ENCODE measurements at regions not wholly inside any gene's neighbourhood (a gene's known extent, or its start where the extent isn't known, plus 50 kb on each side); places are given as distances from the start of the nearest gene placed in this dataset.

DNA sequence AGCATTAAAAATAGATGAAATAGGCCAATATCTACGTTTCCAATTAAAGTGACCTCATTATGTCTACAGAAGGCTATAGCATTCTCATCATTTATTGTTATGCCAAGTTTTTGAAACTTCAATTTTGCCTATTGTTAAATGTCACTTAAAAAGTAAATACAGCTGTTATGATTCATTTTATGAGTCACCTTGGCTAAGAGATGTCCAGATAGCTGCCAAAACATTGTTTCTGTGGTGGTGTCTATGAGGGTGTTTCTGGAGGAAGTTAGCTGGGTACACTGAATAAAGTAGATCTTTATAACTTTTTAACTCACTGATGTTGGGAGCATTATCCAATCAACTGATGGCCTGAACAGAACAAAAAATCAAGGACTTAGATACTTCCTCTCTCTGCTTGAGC lies 1209.7 kb upstream of the PCDH9 start:
- FAIRE-seq (no peak), ATAC-seq (no peak), DNase-seq (ENCODE audit: low read depth in 1 of 2, low spot score in 1 of 2) (peak in 1 of 2 experiments; percentile 3)
- no peak overlapping the region for H3K4me3 ChIP-seq
- H3K27ac ChIP-seq = no peak overlapping the region
- CTCF ChIA-PET = no interaction called here
- no peak for TF ChIP-seq FOSL2 (IDR thresholded peaks at IDR 0.05)
- TF ChIP-seq FOSL2 (CRISPR knock-in tag; IDR thresholded peaks at IDR 0.05) = peak; percentile 48; the same call in 1 of the 2 replicates
- no peak for TF ChIP-seq FOXS1 (CRISPR knock-in tag; IDR thresholded peaks at IDR 0.05)
- TF ChIP-seq JUNB (IDR thresholded peaks at IDR 0.05) = 0 out of 2 replicates have a peak, but pooled peaks have one; percentile 27
- H3K9me3 ChIP-seq = no peaks in the 10 kb centered on the region
- no peaks in the 10 kb centered on the region for H3K4me1 ChIP-seq
- no peak overlapping the region for H3K4me2 ChIP-seq
- POLR2A ChIA-PET = no interaction called here
- 2% methylated on average over 1 of the region's 1 CpG for WGBS (ENCODE audit: missing lambda C conversion rate)

DNA sequence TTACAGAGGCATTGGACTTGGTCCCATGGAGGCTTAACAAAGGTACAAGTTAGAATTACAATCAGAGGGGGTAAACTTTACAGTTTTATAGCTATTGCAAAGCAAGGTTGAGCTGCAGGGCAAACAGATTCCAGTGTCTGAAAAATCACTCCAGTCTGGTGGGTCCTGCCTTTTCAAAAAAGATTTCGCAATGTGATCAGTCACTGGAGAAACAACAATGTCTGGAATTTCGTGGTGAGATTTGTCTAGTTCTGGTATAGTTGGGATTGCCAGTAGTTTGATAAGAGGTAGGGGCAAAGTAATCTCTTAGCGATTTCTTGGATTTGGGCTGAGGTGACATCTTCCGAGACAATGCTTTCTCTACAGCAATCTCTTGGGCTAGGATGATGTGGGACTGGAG lies 1198.2 kb upstream of the PCDH9 start:
- no peak for FAIRE-seq
- Histone ChIP-seq H3K4me2 (no peak overlapping the region), H3K4me3 (no peak overlapping the region), H3K27ac (no peak overlapping the region), H3K9me3 (no peaks in the 10 kb centered on the region), H3K4me1 (no peaks in the 10 kb centered on the region)
- WGBS (ENCODE audit: missing lambda C conversion rate) = 41% methylated on average over 4 of the region's 4 CpGs
- POLR2A ChIA-PET = no interaction called here
- no peak for ATAC-seq
- no peak for DNase-seq (ENCODE audit: low read depth in 1 of 2, low spot score in 1 of 2)
- CTCF ChIA-PET = no interaction called here
- no peak for TF ChIP-seq CHD2 (IDR thresholded peaks at IDR 0.05; ENCODE audit: low read length, partially characterized antibody)
- TF ChIP-seq FOXS1 (CRISPR knock-in tag; IDR thresholded peaks at IDR 0.05) = no peak
- TF ChIP-seq, protein P1, sequence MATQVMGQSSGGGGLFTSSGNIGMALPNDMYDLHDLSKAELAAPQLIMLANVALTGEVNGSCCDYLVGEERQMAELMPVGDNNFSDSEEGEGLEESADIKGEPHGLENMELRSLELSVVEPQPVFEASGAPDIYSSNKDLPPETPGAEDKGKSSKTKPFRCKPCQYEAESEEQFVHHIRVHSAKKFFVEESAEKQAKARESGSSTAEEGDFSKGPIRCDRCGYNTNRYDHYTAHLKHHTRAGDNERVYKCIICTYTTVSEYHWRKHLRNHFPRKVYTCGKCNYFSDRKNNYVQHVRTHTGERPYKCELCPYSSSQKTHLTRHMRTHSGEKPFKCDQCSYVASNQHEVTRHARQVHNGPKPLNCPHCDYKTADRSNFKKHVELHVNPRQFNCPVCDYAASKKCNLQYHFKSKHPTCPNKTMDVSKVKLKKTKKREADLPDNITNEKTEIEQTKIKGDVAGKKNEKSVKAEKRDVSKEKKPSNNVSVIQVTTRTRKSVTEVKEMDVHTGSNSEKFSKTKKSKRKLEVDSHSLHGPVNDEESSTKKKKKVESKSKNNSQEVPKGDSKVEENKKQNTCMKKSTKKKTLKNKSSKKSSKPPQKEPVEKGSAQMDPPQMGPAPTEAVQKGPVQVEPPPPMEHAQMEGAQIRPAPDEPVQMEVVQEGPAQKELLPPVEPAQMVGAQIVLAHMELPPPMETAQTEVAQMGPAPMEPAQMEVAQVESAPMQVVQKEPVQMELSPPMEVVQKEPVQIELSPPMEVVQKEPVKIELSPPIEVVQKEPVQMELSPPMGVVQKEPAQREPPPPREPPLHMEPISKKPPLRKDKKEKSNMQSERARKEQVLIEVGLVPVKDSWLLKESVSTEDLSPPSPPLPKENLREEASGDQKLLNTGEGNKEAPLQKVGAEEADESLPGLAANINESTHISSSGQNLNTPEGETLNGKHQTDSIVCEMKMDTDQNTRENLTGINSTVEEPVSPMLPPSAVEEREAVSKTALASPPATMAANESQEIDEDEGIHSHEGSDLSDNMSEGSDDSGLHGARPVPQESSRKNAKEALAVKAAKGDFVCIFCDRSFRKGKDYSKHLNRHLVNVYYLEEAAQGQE (IDR thresholded peaks at IDR 0.05) = no peak
- no peak for TF ChIP-seq EHF (CRISPR knock-in tag; IDR thresholded peaks at IDR 0.05)
- no peak for TF ChIP-seq MAFK (IDR thresholded peaks at IDR 0.05; ENCODE audit: partially characterized antibody)
- no peak for TF ChIP-seq RARB (CRISPR knock-in tag; IDR thresholded peaks at IDR 0.05)
- TF ChIP-seq, protein P2, sequence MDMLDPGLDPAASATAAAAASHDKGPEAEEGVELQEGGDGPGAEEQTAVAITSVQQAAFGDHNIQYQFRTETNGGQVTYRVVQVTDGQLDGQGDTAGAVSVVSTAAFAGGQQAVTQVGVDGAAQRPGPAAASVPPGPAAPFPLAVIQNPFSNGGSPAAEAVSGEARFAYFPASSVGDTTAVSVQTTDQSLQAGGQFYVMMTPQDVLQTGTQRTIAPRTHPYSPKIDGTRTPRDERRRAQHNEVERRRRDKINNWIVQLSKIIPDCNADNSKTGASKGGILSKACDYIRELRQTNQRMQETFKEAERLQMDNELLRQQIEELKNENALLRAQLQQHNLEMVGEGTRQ (IDR thresholded peaks at IDR 0.05) = no peak
- TF ChIP-seq GATA3 (IDR thresholded peaks at IDR 0.05; ENCODE audit: borderline replicate concordance) = no peak
- TF ChIP-seq SMC3 (IDR thresholded peaks at IDR 0.05) = no peak
- TF ChIP-seq RFX5 (IDR thresholded peaks at IDR 0.05) = no peak
- no peak for TF ChIP-seq MAZ (IDR thresholded peaks at IDR 0.05; ENCODE audit: borderline replicate concordance, low read depth, low read length)
- TF ChIP-seq, protein P3, sequence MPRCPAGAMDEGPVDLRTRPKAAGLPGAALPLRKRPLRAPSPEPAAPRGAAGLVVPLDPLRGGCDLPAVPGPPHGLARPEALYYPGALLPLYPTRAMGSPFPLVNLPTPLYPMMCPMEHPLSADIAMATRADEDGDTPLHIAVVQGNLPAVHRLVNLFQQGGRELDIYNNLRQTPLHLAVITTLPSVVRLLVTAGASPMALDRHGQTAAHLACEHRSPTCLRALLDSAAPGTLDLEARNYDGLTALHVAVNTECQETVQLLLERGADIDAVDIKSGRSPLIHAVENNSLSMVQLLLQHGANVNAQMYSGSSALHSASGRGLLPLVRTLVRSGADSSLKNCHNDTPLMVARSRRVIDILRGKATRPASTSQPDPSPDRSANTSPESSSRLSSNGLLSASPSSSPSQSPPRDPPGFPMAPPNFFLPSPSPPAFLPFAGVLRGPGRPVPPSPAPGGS (IDR thresholded peaks at IDR 0.05) = no peak
- no peak for TF ChIP-seq HDAC2 (IDR thresholded peaks at IDR 0.05)
- TF ChIP-seq, protein P4, sequence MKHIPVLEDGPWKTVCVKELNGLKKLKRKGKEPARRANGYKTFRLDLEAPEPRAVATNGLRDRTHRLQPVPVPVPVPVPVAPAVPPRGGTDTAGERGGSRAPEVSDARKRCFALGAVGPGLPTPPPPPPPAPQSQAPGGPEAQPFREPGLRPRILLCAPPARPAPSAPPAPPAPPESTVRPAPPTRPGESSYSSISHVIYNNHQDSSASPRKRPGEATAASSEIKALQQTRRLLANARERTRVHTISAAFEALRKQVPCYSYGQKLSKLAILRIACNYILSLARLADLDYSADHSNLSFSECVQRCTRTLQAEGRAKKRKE (CRISPR knock-in tag; IDR thresholded peaks at IDR 0.05; ENCODE audit: low read depth) = no peak
- TF ChIP-seq, protein P5, sequence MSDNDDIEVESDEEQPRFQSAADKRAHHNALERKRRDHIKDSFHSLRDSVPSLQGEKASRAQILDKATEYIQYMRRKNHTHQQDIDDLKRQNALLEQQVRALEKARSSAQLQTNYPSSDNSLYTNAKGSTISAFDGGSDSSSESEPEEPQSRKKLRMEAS (IDR thresholded peaks at IDR 0.05) = no peak
- TF ChIP-seq CBX2 (IDR thresholded peaks at IDR 0.05; ENCODE audit: borderline replicate concordance, low read depth) = no peak
- no peak for TF ChIP-seq FOSB (CRISPR knock-in tag; IDR thresholded peaks at IDR 0.05)
